HepG2 (cell line): ENCODE measurements at regions not wholly inside any gene's neighbourhood (a gene's known extent, or its start where the extent isn't known, plus 50 kb on each side); places are given as distances from the start of the nearest gene placed in this dataset.

Experiments
- ASH2L ChIP-seq: fragments of 300-600, 200-600 bp; sonication (generic); IDR thresholded peaks from 2 replicates; pipeline ENCODE4 v1.7.0; 2017; ENCODE audit warnings: low read depth, mild to moderate bottlenecking, moderate library complexity, mixed read lengths, low read length; ENCODE audit not compliant: insufficient read length
- CHCHD3 ChIP-seq: sonication (generic); formaldehyde crosslinking; IDR thresholded peaks from 2 replicates; pipeline ENCODE4 v1.8.0; 2022; ENCODE audit warnings: mild to moderate bottlenecking, missing genetic modification reagents, moderate library complexity
- NCOR1 ChIP-seq: fragments of 200-600 bp; sonication (generic); IDR thresholded peaks from 2 replicates; pipeline ENCODE4 v1.7.0; 2017; ENCODE audit warnings: antibody characterized with exemption, low read length, borderline replicate concordance
- NFRKB ChIP-seq: fragments of 450-650 bp; IDR thresholded peaks from 2 replicates; pipeline ENCODE4 v1.6.1; 2017
- POLR2G ChIP-seq: fragments of 200-400 bp; formaldehyde crosslinking; IDR thresholded peaks from 2 replicates; pipeline ENCODE4 v1.6.1; 2018; ENCODE audit warnings: mild to moderate bottlenecking, low read depth, low read length, moderate library complexity
- SMAD3 ChIP-seq: sonication (generic); formaldehyde crosslinking; IDR thresholded peaks from 2 replicates; pipeline ENCODE4 v1.4.0; 2020; ENCODE audit warnings: missing genetic modification reagents
- SOX5 ChIP-seq: IDR thresholded peaks from 2 replicates; pipeline ENCODE4 v1.6.1; 2016; ENCODE audit warnings: borderline replicate concordance
- SP4 ChIP-seq: sonication (generic); formaldehyde crosslinking; IDR thresholded peaks from 2 replicates; pipeline ENCODE4 v1.8.1; 2023; ENCODE audit warnings: mild to moderate bottlenecking, missing genetic modification reagents
- TBP ChIP-seq: sonication (generic); formaldehyde crosslinking; IDR thresholded peaks from 2 replicates; pipeline ENCODE4 v1.5.0; 2020; ENCODE audit warnings: missing genetic modification reagents
- TBX3 ChIP-seq: fragments of 450-650 bp; IDR thresholded peaks from 2 replicates; pipeline ENCODE4 v1.6.1; 2017; ENCODE audit warnings: antibody characterized with exemption, mild to moderate bottlenecking, inconsistent platforms, borderline replicate concordance
- THAP7 ChIP-seq: sonication (generic); formaldehyde crosslinking; IDR thresholded peaks from 2 replicates; pipeline ENCODE4 v1.8.1; 2023; ENCODE audit warnings: mild to moderate bottlenecking, missing genetic modification reagents
- ZBTB25 ChIP-seq: IDR thresholded peaks from 2 replicates; pipeline ENCODE4 v1.6.1; 2018; ENCODE audit warnings: missing genetic modification reagents
- ZBTB34 ChIP-seq: sonication (generic); formaldehyde crosslinking; IDR thresholded peaks from 2 replicates; pipeline ENCODE4 v1.8.0; 2022; ENCODE audit warnings: mild to moderate bottlenecking, missing genetic modification reagents
- ZKSCAN5 ChIP-seq: sonication (generic); formaldehyde crosslinking; IDR thresholded peaks from 2 replicates; pipeline ENCODE4 v1.5.1; 2020; ENCODE audit warnings: mild to moderate bottlenecking, missing genetic modification reagents
- ZNF225 ChIP-seq: sonication (generic); formaldehyde crosslinking; IDR thresholded peaks from 2 replicates; pipeline ENCODE4 v1.4.0; 2020; ENCODE audit warnings: mild to moderate bottlenecking, missing genetic modification reagents
- ZNF24 ChIP-seq: fragments of 450-650 bp; IDR thresholded peaks from 2 replicates; pipeline ENCODE4 v1.6.1; 2017; ENCODE audit warnings: antibody characterized with exemption, mild to moderate bottlenecking
- ZNF264 ChIP-seq: sonication (generic); formaldehyde crosslinking; IDR thresholded peaks from 2 replicates; pipeline ENCODE4 v1.4.0; 2020; ENCODE audit warnings: missing genetic modification reagents
- ZNF484 ChIP-seq: sonication (generic); formaldehyde crosslinking; IDR thresholded peaks from 2 replicates; pipeline ENCODE4 v1.5.1; 2020; ENCODE audit warnings: mild to moderate bottlenecking, low read depth, missing genetic modification reagents, borderline replicate concordance
- ZNF597 ChIP-seq: sonication (generic); formaldehyde crosslinking; IDR thresholded peaks from 2 replicates; pipeline ENCODE4 v1.5.0; 2020; ENCODE audit warnings: missing genetic modification reagents
- ZNF616 ChIP-seq: sonication (generic); formaldehyde crosslinking; IDR thresholded peaks from 2 replicates; pipeline ENCODE4 v1.5.0; 2020; ENCODE audit warnings: low read depth, mild to moderate bottlenecking, missing genetic modification reagents
- ZNF644 ChIP-seq: IDR thresholded peaks from 2 replicates; pipeline ENCODE4 v1.6.1; 2016; ENCODE audit warnings: low read depth
- ZNF775 ChIP-seq: sonication (generic); formaldehyde crosslinking; IDR thresholded peaks from 2 replicates; pipeline ENCODE4 v1.4.0; 2020; ENCODE audit warnings: missing genetic modification reagents, mild to moderate bottlenecking, moderate library complexity, borderline replicate concordance
- ZNF850 ChIP-seq: sonication (generic); formaldehyde crosslinking; conservative IDR thresholded peaks from 2 replicates; pipeline ENCODE4 v1.9.0; 2021; ENCODE audit warnings: mild to moderate bottlenecking, missing genetic modification reagents
- ZSCAN25 ChIP-seq: sonication (generic); formaldehyde crosslinking; IDR thresholded peaks from 2 replicates; pipeline ENCODE4 v1.8.0; 2022; ENCODE audit warnings: mild to moderate bottlenecking, missing genetic modification reagents

GRCh38 chr3:171967137-171967783, 72.1 kb upstream of the FNDC3B start (continued):
- TF ChIP-seq THAP7 (no peak), ZKSCAN5 (no peak), SOX5 (CRISPR knock-in tag) (peak; percentile 93), ZNF597 (CRISPR knock-in tag) (no peak), TBX3 (peak; percentile 49; the same call in 1 of the 2 replicates), ZNF644 (peak; percentile 92), NFRKB (no peak), TBP (CRISPR knock-in tag) (no peak), CHCHD3 (CRISPR knock-in tag) (no peak), ZSCAN25 (CRISPR knock-in tag) (peak; percentile 54; the same call in 1 of the 2 replicates), ZNF775 (CRISPR knock-in tag) (no peak), ZNF264 (peak; percentile 62; the same call in 1 of the 2 replicates), ASH2L (peak; percentile 73), ZNF225 (CRISPR knock-in tag) (no peak), ZBTB34 (CRISPR knock-in tag) (peak; percentile 93), ZNF484 (CRISPR knock-in tag) (no peak), ZNF616 (no peak), ZNF24 (no peak), ZBTB25 (peak; percentile 96), NCOR1 (peak; percentile 69; the same call in 1 of the 2 replicates), ZNF850 (CRISPR knock-in tag) (no peak), SP4 (CRISPR knock-in tag) (no peak), POLR2G (peak; percentile 55; the same call in 1 of the 2 replicates), SMAD3 (CRISPR knock-in tag) (peak; percentile 89)
